Thoracic aorta (tissue), 2 donors: ENCODE measurements at regions not wholly inside any gene's neighbourhood (a gene's known extent, or its start where the extent isn't known, plus 50 kb on each side); places are given as distances from the start of the nearest gene placed in this dataset.

Experiments
- ATAC-seq: fragments of 150-250 bp; one replicate; pipeline ENCODE4 v1.8.0; 2017; ENCODE audit warnings: low read depth; ENCODE audit not compliant: insufficient number of reproducible peaks, low FRiP score
- DNase-seq: peaks from one replicate; pipeline ENCODE4 v3.0.0-alpha.2; 2020; ENCODE audit warnings: low spot score
- H3K27ac ChIP-seq, 2 donors: fragments of 200-600 bp; sonication (generic); 1 replicate in 1 of 2; 2 replicates in 1 of 2; pipeline ENCODE4 v1.5.1; 2016; ENCODE audit warnings: mild to moderate bottlenecking in 2 of 2, moderate library complexity in 2 of 2
- H3K27me3 ChIP-seq: fragments of 200-600 bp; sonication (generic); replicated peaks from 2 replicates; pipeline ENCODE4 v1.6.0; 2016; ENCODE audit warnings: mild to moderate bottlenecking; ENCODE audit not compliant: insufficient read depth
- H3K36me3 ChIP-seq: fragments of 200-600 bp; sonication (generic); one replicate; pipeline ENCODE4 v1.5.1; 2016
- H3K4me1 ChIP-seq, 2 donors: fragments of 200-600 bp; sonication (generic); 1 replicate in 1 of 2; 2 replicates in 1 of 2; pipeline versions ENCODE4 v1.5.1 to v1.6.0; 2016; ENCODE audit warnings: low read depth in 2 of 2, mild to moderate bottlenecking in 1 of 2; ENCODE audit not compliant: control insufficient read depth in 1 of 2
- H3K4me3 ChIP-seq: fragments of 200-600 bp; sonication (generic); 2 replicates; pipeline ENCODE4 v1.5.1; 2016; ENCODE audit warnings: mild to moderate bottlenecking
- H3K9me3 ChIP-seq: fragments of 200-600 bp; sonication (generic); 2 replicates; pipeline ENCODE4 v1.5.1; 2016
- CTCF ChIP-seq: fragments of 200-600 bp; sonication (generic); IDR thresholded peaks from one replicate; pipeline ENCODE4 v1.5.1; 2019; ENCODE audit warnings: antibody characterized with exemption

DNA sequence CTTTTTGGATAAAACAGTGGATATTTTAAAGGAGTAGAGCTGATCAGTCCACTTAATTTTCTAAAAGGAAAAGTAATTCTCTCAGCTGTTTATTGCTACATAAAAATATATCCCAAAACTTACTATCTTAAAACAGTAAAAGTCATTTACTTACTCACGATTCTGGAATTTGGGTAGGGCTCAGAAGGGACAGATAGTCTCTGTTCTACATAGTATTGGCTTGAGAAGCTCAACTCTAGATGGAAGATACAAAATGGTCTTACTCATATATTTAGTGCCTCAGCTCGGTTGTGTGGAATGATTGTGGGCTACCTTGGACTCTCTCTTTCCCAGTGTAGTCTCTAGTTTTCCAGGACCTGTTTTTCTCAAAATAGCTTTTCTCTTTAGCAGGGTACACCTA lies 691.5 kb upstream of the POU3F4 start:
- TF ChIP-seq CTCF = no peak
- Histone ChIP-seq H3K4me3 (no peak overlapping the region), H3K27ac (no peak overlapping the region), H3K36me3 (no peaks in the 10 kb centered on the region), H3K27me3 (no peaks in the 10 kb centered on the region), H3K4me1 (no peaks in the 10 kb centered on the region), H3K9me3 (no peaks in the 10 kb centered on the region)
- ATAC-seq (no peak), DNase-seq (no peak)

GRCh38 chrX:82842286-82842685 lies 665.8 kb upstream of the POU3F4 start:
- no peak for TF ChIP-seq CTCF

GRCh38 chrX:82848111-82848510 lies 660.0 kb upstream of the POU3F4 start:
- Histone ChIP-seq H3K36me3 (no peaks in the 10 kb centered on the region), H3K4me3 (no peak overlapping the region), H3K9me3 (no peaks in the 10 kb centered on the region), H3K27me3 (no peaks in the 10 kb centered on the region), H3K27ac (no peak overlapping the region), H3K4me1 (no peaks in the 10 kb centered on the region)
- TF ChIP-seq CTCF = no peak
- ATAC-seq (no peak), DNase-seq (no peak)

More at GRCh38 chrX:82842286-82842685, 665.8 kb upstream of the POU3F4 start:
- ATAC-seq = no peak
- H3K9me3 ChIP-seq = no peaks in the 10 kb centered on the region
- no peak overlapping the region for H3K27ac ChIP-seq
- no peaks in the 10 kb centered on the region for H3K4me1 ChIP-seq
- no peak overlapping the region for H3K4me3 ChIP-seq
- DNase-seq = no peak
- H3K27me3 ChIP-seq = no peaks in the 10 kb centered on the region
- H3K36me3 ChIP-seq = no peaks in the 10 kb centered on the region
